ENCODE measurements at regions not wholly inside any gene's neighbourhood (a gene's known extent, or its start where the extent isn't known, plus 50 kb on each side); places are given as distances from the start of the nearest gene placed in this dataset.

DNA sequence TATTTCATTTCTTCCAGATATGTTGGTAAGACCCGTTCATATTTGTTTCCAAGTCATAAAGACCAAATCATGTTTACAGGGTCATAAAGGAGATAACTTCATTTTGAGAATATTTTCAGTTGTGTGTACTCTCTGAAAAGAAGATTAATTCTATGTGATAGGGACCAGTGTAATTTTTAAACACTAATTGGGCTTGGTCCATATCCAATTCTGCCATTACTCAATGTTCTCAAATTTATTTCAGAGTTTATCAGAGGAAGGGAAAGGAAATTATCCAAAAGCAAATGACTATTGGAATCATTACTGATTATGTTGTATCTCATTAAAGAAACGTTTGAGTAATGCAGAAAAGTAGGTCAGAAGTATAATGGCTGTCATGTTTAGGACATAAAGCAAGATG, 126.8 kb upstream of the DCN start:
- H3K4me1 Mint-ChIP-seq (ENCODE audit: low read depth), result no peaks in the 10 kb centered on the region
- DNase-seq, result no peak
- H3K9me3 Mint-ChIP-seq, result peaks cover under 1% of the 10 kb centered on the region
- intact Hi-C loops (cut with micrococcal nuclease), result no loop called here
- H3K27ac Mint-ChIP-seq, result no peak overlapping the region
- H3K4me3 Mint-ChIP-seq, result no peak overlapping the region
- H3K27me3 Mint-ChIP-seq (ENCODE audit: low read depth), result peaks cover 8% of the 10 kb centered on the region
- H3K36me3 Mint-ChIP-seq (ENCODE audit: low read depth), result no peaks in the 10 kb centered on the region
- CTCF ChIA-PET, result no interaction called here

DNA sequence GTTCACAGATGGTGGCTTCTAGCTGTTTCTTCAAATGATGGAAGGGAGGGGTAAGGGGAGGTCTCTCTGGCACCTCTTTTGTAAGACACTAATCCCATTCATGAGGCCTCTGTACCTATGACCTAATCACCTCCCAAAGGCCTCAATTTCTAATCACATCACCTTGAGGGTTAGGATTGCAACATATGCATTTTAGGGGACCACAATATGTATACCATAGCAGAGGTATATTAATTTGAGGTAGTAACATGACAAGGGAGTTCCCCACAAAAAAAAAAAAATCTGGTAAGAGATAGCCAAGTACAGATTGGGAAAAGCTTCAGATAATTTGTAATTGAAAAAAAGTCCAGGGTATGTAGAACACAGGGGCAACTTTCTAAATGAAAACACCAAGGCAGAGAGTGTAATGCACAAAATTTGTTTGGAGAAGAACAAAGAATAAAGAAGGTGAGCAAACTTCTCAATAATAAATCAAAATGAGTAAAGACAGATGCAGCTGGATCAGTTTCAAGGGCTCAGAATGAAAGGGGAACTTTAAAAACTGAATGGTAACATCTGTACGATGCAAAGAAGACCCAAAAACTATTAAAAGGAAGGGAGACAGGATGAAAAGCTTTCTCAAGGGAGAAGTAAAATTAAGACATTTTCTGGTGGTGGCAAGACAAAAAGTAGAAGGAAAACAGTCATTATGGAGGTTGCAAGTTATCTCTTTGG, 125.5 kb upstream of the DCN start:
- H3K36me3 Mint-ChIP-seq (ENCODE audit: low read depth), result no peaks in the 10 kb centered on the region
- H3K4me1 Mint-ChIP-seq (ENCODE audit: low read depth), result no peaks in the 10 kb centered on the region
- intact Hi-C loops (cut with micrococcal nuclease), result no loop called here
- peaks cover 8% of the 10 kb centered on the region for H3K27me3 Mint-ChIP-seq (ENCODE audit: low read depth)
- no peaks in the 10 kb centered on the region for H3K9me3 Mint-ChIP-seq
- H3K4me3 Mint-ChIP-seq, result no peak overlapping the region
- no peak overlapping the region for H3K27ac Mint-ChIP-seq
- no peak for DNase-seq
- CTCF ChIA-PET, result no interaction called here

GRCh38 chr12:91290354-91290753, 107.7 kb upstream of the DCN start:
- intact Hi-C loops (cut with micrococcal nuclease), result no loop called here
- DNase-seq, result no peak
- Mint-ChIP-seq H3K36me3 (ENCODE audit: low read depth) (no peaks in the 10 kb centered on the region), H3K4me1 (ENCODE audit: low read depth) (no peaks in the 10 kb centered on the region), H3K9me3 (peaks cover 5% of the 10 kb centered on the region), H3K27me3 (ENCODE audit: low read depth) (peaks cover 9% of the 10 kb centered on the region), H3K27ac (no peak overlapping the region), H3K4me3 (no peak overlapping the region)
- CTCF ChIA-PET, result no interaction called here

DNA sequence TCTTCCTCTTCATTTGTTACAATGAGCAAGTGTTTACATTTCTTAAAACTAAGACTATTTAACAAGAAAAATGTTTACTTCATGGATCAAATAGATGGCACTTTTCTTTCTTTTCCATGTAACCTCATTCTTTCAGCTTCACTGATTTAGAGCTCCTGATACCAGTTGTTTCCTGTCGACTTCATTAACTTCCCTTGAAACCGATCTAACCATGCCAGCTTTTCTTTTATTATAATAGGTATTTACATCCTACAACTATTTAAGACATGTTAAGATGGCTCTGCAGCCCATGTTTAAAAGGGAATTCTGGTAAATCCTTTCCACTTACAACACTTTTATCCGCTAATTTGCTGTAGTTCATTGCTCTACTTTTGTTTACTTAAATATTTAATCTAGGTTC, 107.3 kb upstream of the DCN start:
- Mint-ChIP-seq H3K4me3 (no peak overlapping the region), H3K4me1 (ENCODE audit: low read depth) (no peaks in the 10 kb centered on the region), H3K27ac (no peak overlapping the region), H3K9me3 (peaks cover under 1% of the 10 kb centered on the region), H3K27me3 (ENCODE audit: low read depth) (peaks cover 6% of the 10 kb centered on the region), H3K36me3 (ENCODE audit: low read depth) (no peaks in the 10 kb centered on the region)
- DNase-seq, result no peak
- CTCF ChIA-PET, result no interaction called here
- intact Hi-C loops (cut with micrococcal nuclease), result no loop called here

DNA sequence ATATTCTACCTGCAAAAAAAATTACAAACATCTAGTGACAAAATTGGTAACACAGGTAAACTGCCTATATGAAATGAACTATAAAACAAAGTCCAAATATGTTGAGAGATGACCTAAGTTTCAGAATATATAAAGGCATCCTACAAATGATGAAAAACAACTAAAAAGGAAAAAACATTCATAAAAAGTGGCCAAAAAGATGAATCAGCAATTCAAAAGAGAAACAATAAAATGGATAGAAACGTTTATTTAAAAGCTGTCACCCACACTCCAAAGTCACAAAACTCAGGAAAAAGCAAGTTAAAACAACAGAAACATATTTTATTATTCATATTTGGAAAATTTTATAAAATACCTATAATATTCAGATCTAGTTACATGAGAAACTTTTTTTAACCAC, 106.5 kb upstream of the DCN start:
- intact Hi-C loops (cut with micrococcal nuclease), result no loop called here
- Mint-ChIP-seq H3K4me3 (no peak overlapping the region), H3K9me3 (no peaks in the 10 kb centered on the region), H3K27ac (no peak overlapping the region), H3K27me3 (ENCODE audit: low read depth) (peaks cover 5% of the 10 kb centered on the region), H3K36me3 (ENCODE audit: low read depth) (no peaks in the 10 kb centered on the region), H3K4me1 (ENCODE audit: low read depth) (no peaks in the 10 kb centered on the region)
- CTCF ChIA-PET, result no interaction called here
- DNase-seq, result no peak

- Mint-ChIP-seq H3K27me3 (ENCODE audit: low read depth) (peaks cover 3% of the 10 kb centered on the region), H3K27ac (no peak overlapping the region), H3K9me3 (no peaks in the 10 kb centered on the region), H3K4me3 (no peak overlapping the region), H3K4me1 (ENCODE audit: low read depth) (no peaks in the 10 kb centered on the region), H3K36me3 (ENCODE audit: low read depth) (no peaks in the 10 kb centered on the region)
- CTCF ChIA-PET, result interaction anchor here (0.6 kb wide), 1 partner anchor 945 kb away, joined by 3 read pairs; no protein-coding TSS in a partner anchor
- intact Hi-C loops (cut with micrococcal nuclease), result no loop called here
- DNase-seq, result no peak
Measured at GRCh38 chr12:91287753-91288152, 105.1 kb upstream of the DCN start.

GRCh38 chr12:91278126-91278525, 95.5 kb upstream of the DCN start:
- no peaks in the 10 kb centered on the region for H3K4me1 Mint-ChIP-seq (ENCODE audit: low read depth)
- DNase-seq, result no peak

DNA sequence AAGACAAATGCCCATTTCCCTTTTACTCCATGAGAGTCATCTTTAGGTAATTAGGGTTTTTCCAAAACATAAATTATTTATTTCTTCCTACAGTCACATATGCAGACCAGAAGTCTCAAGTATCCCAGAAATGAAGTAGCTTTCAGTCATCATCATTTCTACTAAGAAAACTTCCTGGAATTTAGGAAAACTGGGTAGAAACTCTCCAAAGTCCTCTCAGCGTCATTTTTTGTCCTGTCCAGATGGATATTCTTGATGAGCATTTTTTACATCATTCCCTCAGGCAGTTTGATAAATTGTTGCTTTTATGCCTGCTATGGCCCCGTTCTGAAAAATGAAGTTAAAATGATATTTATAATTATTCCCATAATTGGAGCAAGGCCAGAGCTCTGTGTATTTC, 93.9 kb upstream of the DCN start:
- intact Hi-C loops (cut with micrococcal nuclease), result no loop called here
- CTCF ChIA-PET, result no interaction called here
- Mint-ChIP-seq H3K36me3 (ENCODE audit: low read depth) (no peaks in the 10 kb centered on the region), H3K27ac (no peak overlapping the region), H3K27me3 (ENCODE audit: low read depth) (peaks cover 22% of the 10 kb centered on the region), H3K4me3 (no peak overlapping the region), H3K4me1 (ENCODE audit: low read depth) (no peaks in the 10 kb centered on the region), H3K9me3 (no peaks in the 10 kb centered on the region)
- DNase-seq, result no peak

More at GRCh38 chr12:91278126-91278525, 95.5 kb upstream of the DCN start:
- Mint-ChIP-seq H3K36me3 (ENCODE audit: low read depth) (no peaks in the 10 kb centered on the region), H3K27me3 (ENCODE audit: low read depth) (peaks cover 20% of the 10 kb centered on the region), H3K9me3 (no peaks in the 10 kb centered on the region), H3K27ac (no peak overlapping the region), H3K4me3 (no peak overlapping the region)
- intact Hi-C loops (cut with micrococcal nuclease), result no loop called here
- CTCF ChIA-PET, result no interaction called here

DNA sequence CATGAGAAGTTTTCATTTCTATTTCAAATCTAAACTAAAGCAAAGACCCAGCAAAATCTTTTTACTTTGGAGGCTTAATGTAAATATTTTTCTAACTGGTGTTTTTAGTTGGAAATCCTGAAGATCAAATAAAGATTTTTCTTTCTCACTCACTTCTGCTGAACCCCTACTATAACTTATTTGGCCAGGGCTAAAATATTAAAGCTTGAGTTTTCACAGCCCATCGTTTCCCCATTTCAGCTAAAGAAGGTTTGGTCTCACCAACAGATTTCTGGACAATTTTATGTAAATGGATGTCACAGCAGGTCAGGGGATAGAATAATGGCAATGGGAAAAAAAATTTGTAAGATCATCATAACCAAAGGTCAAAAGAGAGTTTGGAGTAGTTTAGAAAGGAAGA, 92.7 kb upstream of the DCN start:
- Mint-ChIP-seq H3K27me3 (ENCODE audit: low read depth) (peaks cover 23% of the 10 kb centered on the region), H3K27ac (no peak overlapping the region), H3K4me3 (no peak overlapping the region), H3K4me1 (ENCODE audit: low read depth) (no peaks in the 10 kb centered on the region), H3K9me3 (no peaks in the 10 kb centered on the region), H3K36me3 (ENCODE audit: low read depth) (no peaks in the 10 kb centered on the region)
- no peak for DNase-seq
- CTCF ChIA-PET, result no interaction called here
- intact Hi-C loops (cut with micrococcal nuclease), result no loop called here

GRCh38 chr12:91274916-91275315, 92.3 kb upstream of the DCN start:
- Mint-ChIP-seq H3K36me3 (ENCODE audit: low read depth) (no peaks in the 10 kb centered on the region), H3K27me3 (ENCODE audit: low read depth) (peaks cover 22% of the 10 kb centered on the region), H3K9me3 (no peaks in the 10 kb centered on the region), H3K4me3 (no peak overlapping the region), H3K27ac (no peak overlapping the region), H3K4me1 (ENCODE audit: low read depth) (no peaks in the 10 kb centered on the region)
- DNase-seq, result no peak
- intact Hi-C loops (cut with micrococcal nuclease), result no loop called here
- CTCF ChIA-PET, result no interaction called here

GRCh38 chr12:91273560-91273959, 90.9 kb upstream of the DCN start:
- no peaks in the 10 kb centered on the region for H3K36me3 Mint-ChIP-seq (ENCODE audit: low read depth)
- DNase-seq, result no peak
- no peak overlapping the region for H3K4me3 Mint-ChIP-seq
- no peak overlapping the region for H3K27ac Mint-ChIP-seq
- peaks cover 20% of the 10 kb centered on the region for H3K27me3 Mint-ChIP-seq (ENCODE audit: low read depth)
- no peaks in the 10 kb centered on the region for H3K4me1 Mint-ChIP-seq (ENCODE audit: low read depth)
- H3K9me3 Mint-ChIP-seq, result no peaks in the 10 kb centered on the region
- intact Hi-C loops (cut with micrococcal nuclease), result no loop called here
- CTCF ChIA-PET, result no interaction called here

- Mint-ChIP-seq H3K27ac (no peak overlapping the region), H3K27me3 (ENCODE audit: low read depth) (peaks cover 15% of the 10 kb centered on the region), H3K4me3 (no peak overlapping the region), H3K36me3 (ENCODE audit: low read depth) (no peaks in the 10 kb centered on the region), H3K4me1 (ENCODE audit: low read depth) (no peaks in the 10 kb centered on the region), H3K9me3 (no peaks in the 10 kb centered on the region)
- CTCF ChIA-PET, result interaction anchor here (0.6 kb wide), 1 partner anchor 8 kb away, joined by 3 read pairs; no protein-coding TSS in a partner anchor
- DNase-seq, result no peak
- intact Hi-C loops (cut with micrococcal nuclease), result no loop called here
Measured at GRCh38 chr12:91272461-91273063, 89.9 kb upstream of the DCN start.

GRCh38 chr12:91271185-91271584, 88.6 kb upstream of the DCN start:
- intact Hi-C loops (cut with micrococcal nuclease), result no loop called here
- H3K4me3 Mint-ChIP-seq, result no peak overlapping the region
- DNase-seq, result no peak
- no peaks in the 10 kb centered on the region for H3K4me1 Mint-ChIP-seq (ENCODE audit: low read depth)
- peaks cover 17% of the 10 kb centered on the region for H3K27me3 Mint-ChIP-seq (ENCODE audit: low read depth)
- H3K36me3 Mint-ChIP-seq (ENCODE audit: low read depth), result no peaks in the 10 kb centered on the region
- no peak overlapping the region for H3K27ac Mint-ChIP-seq
- CTCF ChIA-PET, result no interaction called here
- no peaks in the 10 kb centered on the region for H3K9me3 Mint-ChIP-seq

All from activated naive CD4-positive, alpha-beta T cell treated with anti-CD3 and anti-CD28 coated beads for 36 hours (primary cell).